GM12878 (cell line): ENCODE measurements at regions not wholly inside any gene's neighbourhood (a gene's known extent, or its start where the extent isn't known, plus 50 kb on each side); places are given as distances from the start of the nearest gene placed in this dataset.
A peak's percentile ranks its signal among the peaks of the same experiment; 100 is the strongest.

Source experiments
- ATAC-seq: fragments of 200-7000 bp; cut with Tn5 transposase; 3 replicates; pipeline ENCODE4 v1.9.1; 2020; ENCODE audit warnings: mild to moderate bottlenecking, moderate library complexity
- BruUV-seq: library from RNA; stranded (reverse); fragments of 400-500 nt; replicated peaks from 2 replicates; lab custom pipeline; 2021; lab: Mats Ljungman, UMichigan
- CTCF ChIA-PET: fragments of 300-600 bp; sonication (Branson Sonifier 250); formaldehyde crosslinking; extraction: SDS; loops from one replicate; lab custom pipeline; 2021; ENCODE audit warnings: inconsistent platforms; lab: Yijun Ruan, JAX
- POLR2A ChIA-PET: fragments of 350-600 bp; formaldehyde crosslinking; extraction: SDS; loops from one replicate; lab custom pipeline; 2021; ENCODE audit warnings: inconsistent platforms; lab: Charles Lee
- RAD21 ChIA-PET: fragments of 300-600 bp; sonication (Branson Sonifier 250); formaldehyde crosslinking; loops from one replicate; lab custom pipeline; 2023; ENCODE audit warnings: antibody characterized with exemption; ENCODE audit not compliant: unreplicated experiment; lab: Charles Lee
- SMC1A ChIA-PET: fragments of 300-600 bp; sonication (Branson Sonifier 250); formaldehyde crosslinking; loops from one replicate; lab custom pipeline; 2023; ENCODE audit not compliant: unreplicated experiment, uncharacterized antibody; lab: Charles Lee
- DNase-seq: peaks from one replicate; pipeline ENCODE4 v3.0.0-alpha.2; 2011; ENCODE audit warnings: low read depth, low spot score
- FAIRE-seq: peaks from 3 replicates; lab custom pipeline; 2011; peaks lifted over from hg19 to GRCh38; lab: Jason Lieb, UNC
- H2AFZ ChIP-seq: 2 replicates; pipeline ENCODE4 v1.6.0; 2011; ENCODE audit warnings: low read depth, low read length, control low read depth; ENCODE audit not compliant: control insufficient read depth
- H3K27ac ChIP-seq: 2 replicates; pipeline ENCODE4 v1.5.1; 2011; ENCODE audit warnings: control low read depth; ENCODE audit not compliant: control insufficient read depth, insufficient read depth
- H3K27me3 ChIP-seq, 2 experiments: replicated peaks in 1 of 2; 2 replicates each; pipeline versions ENCODE4 v1.6.0 to v1.6.1; 2011; ENCODE audit warnings: low read length in 1 of 2; ENCODE audit not compliant: control insufficient read depth in 2 of 2, insufficient read depth in 2 of 2
- H3K36me3 ChIP-seq, 2 experiments: 2 replicates each; pipeline ENCODE4 v1.5.1; 2011; ENCODE audit warnings: low read length in 1 of 2; ENCODE audit not compliant: control insufficient read depth in 2 of 2, insufficient read depth in 2 of 2
- H3K4me1 ChIP-seq: 2 replicates; pipeline ENCODE4 v1.6.1; 2011; ENCODE audit warnings: mild to moderate bottlenecking, low read length, moderate library complexity, mixed read lengths; ENCODE audit not compliant: control insufficient read depth, insufficient read depth
- H3K4me2 ChIP-seq: 2 replicates; pipeline ENCODE4 v1.6.0; 2011; ENCODE audit warnings: control low read depth; ENCODE audit not compliant: control insufficient read depth, insufficient read depth
- H3K4me3 ChIP-seq: fragments of 200-600 bp; sonication (generic); 2 replicates; pipeline ENCODE4 v1.5.1; 2016
- H3K79me2 ChIP-seq: 2 replicates; pipeline ENCODE4 v1.6.0; 2011; ENCODE audit warnings: low read length; ENCODE audit not compliant: control insufficient read depth, insufficient read depth
- H3K9ac ChIP-seq: 2 replicates; pipeline ENCODE4 v1.8.0; 2011; ENCODE audit warnings: low read length, control low read depth, mixed read lengths; ENCODE audit not compliant: control insufficient read depth, insufficient read depth
- H3K9me3 ChIP-seq: replicated peaks from 3 replicates; pipeline ENCODE4 v1.5.1; 2011; ENCODE audit warnings: mild to moderate bottlenecking, low read length; ENCODE audit not compliant: control insufficient read depth, insufficient read depth
- H4K20me1 ChIP-seq: 2 replicates; pipeline ENCODE4 v1.6.0; 2011; ENCODE audit not compliant: control insufficient read depth, insufficient read depth
- BHLHE40 ChIP-seq, 2 experiments: fragments of 450-650 bp in 1 of 2; IDR thresholded peaks; 2 replicates each; pipeline ENCODE4 v1.6.1; 2011 to 2017; ENCODE audit warnings: low read depth in 2 of 2, borderline replicate concordance in 1 of 2, improper control_type of control experiment in 1 of 2, low read length in 1 of 2, mild to moderate bottlenecking in 1 of 2
- CBFB ChIP-seq: IDR thresholded peaks from 2 replicates; pipeline ENCODE4 v1.6.1; 2016; ENCODE audit warnings: antibody characterized with exemption, low read depth
- CEBPB ChIP-seq, 2 experiments: fragments of 150-350 bp in 1 of 2; IDR thresholded peaks; 2 replicates each; pipeline ENCODE4 v1.6.1; 2012 to 2014; ENCODE audit warnings: low read depth in 2 of 2, low read length in 2 of 2, borderline replicate concordance in 1 of 2, inconsistent platforms in 1 of 2
- JUNB ChIP-seq: IDR thresholded peaks from 2 replicates; pipeline ENCODE4 v1.6.1; 2016; ENCODE audit warnings: antibody characterized with exemption, mild to moderate bottlenecking
- POLR2A ChIP-seq: IDR thresholded peaks from 2 replicates; pipeline ENCODE4 v1.6.1; 2011; ENCODE audit warnings: low read depth, mild to moderate bottlenecking, low read length
- REST ChIP-seq: IDR thresholded peaks from 2 replicates; pipeline ENCODE4 v1.6.1; 2012; ENCODE audit warnings: mild to moderate bottlenecking, low read depth, low read length
- USF1 ChIP-seq: IDR thresholded peaks from 2 replicates; pipeline ENCODE4 v1.6.1; 2011; ENCODE audit warnings: borderline replicate concordance, low read depth, mild to moderate bottlenecking, moderate library complexity, mixed read lengths, low read length; ENCODE audit not compliant: insufficient read depth; ENCODE audit errors: extremely low read length
- ZBTB33 ChIP-seq: fragments of 450-650 bp; IDR thresholded peaks from 2 replicates; pipeline ENCODE4 v1.6.1; 2017; ENCODE audit warnings: mild to moderate bottlenecking
- WGBS: methylation state at CpG from one replicate; pipeline ENCODE4 v1.1.6; 2016; ENCODE audit warnings: low lambda C conversion rate; ENCODE audit not compliant: insufficient replicate concordance, insufficient coverage; ENCODE audit errors: missing lambda C conversion rate; 5-methylcytosine and 5-hydroxymethylcytosine counted together
- in situ Hi-C: fragments of 300-500 bp; cut with MboI; formaldehyde crosslinking; loops from 9 replicates; pipeline ENCODE4 v1.14.3; 2018; ENCODE audit warnings: mixed read lengths
- intact Hi-C: fragments of 100-400 bp; cut with micrococcal nuclease; formaldehyde crosslinking; loops from one replicate; pipeline ENCODE4 v1.14.2; 2022; ENCODE audit not compliant: unreplicated experiment

GRCh38 chr12:107369006-107369405, 275.7 kb upstream of the CRY1 start (continued):
- TF ChIP-seq ZBTB33: no peak
- TF ChIP-seq, all 136 proteins: peak for 0

- H3K9me3 ChIP-seq: no peaks in the 10 kb centered on the region
- no peak for ATAC-seq
- no peaks in the 10 kb centered on the region for H3K79me2 ChIP-seq
- 61% methylated on average over 4 of the region's 4 CpGs for WGBS
- H3K4me3 ChIP-seq: no peak overlapping the region
- no peak overlapping the region for H3K4me2 ChIP-seq
- DNase-seq: no peak
- in situ Hi-C loops (no loop called here), intact Hi-C loops (no loop called here)
- CTCF ChIA-PET: no interaction called here
- H3K27ac ChIP-seq: no peak overlapping the region
- no peaks in the 10 kb centered on the region for H3K36me3 ChIP-seq
- no peak overlapping the region for H2AFZ ChIP-seq
- no TSS peak for BruUV-seq
- SMC1A ChIA-PET: no interaction called here
- H3K27me3 ChIP-seq: no peaks in the 10 kb centered on the region
- H4K20me1 ChIP-seq: no peaks in the 10 kb centered on the region
- FAIRE-seq: no peak
- 0 out of 2 replicates have a peak, but pooled peaks cover 3% of the 10 kb centered on the region for H3K4me1 ChIP-seq
- TF ChIP-seq JUNB (0 out of 2 replicates have a peak, but pooled peaks have one; percentile 17), CBFB (no peak)
- RAD21 ChIA-PET: no interaction called here
- no peak overlapping the region for H3K9ac ChIP-seq
- POLR2A ChIA-PET: interaction anchor here (0.6 to 0.7 kb wide), 2 partner anchors 57 to 1012 kb away, joined by 3 to 7 read pairs; no protein-coding TSS in a partner anchor
These were observed 276.3 kb upstream of the CRY1 start for GRCh38 chr12:107369679-107370078.

GRCh38 chr12:107372229-107372658, 278.9 kb upstream of the CRY1 start:
- H2AFZ ChIP-seq: no peak overlapping the region
- no TSS peak for BruUV-seq
- in situ Hi-C loops (no loop called here), intact Hi-C loops (no loop called here)
- ChIA-PET SMC1A (no interaction called here), RAD21 (no interaction called here), CTCF (interaction anchor here (0.6 kb wide), 1 partner anchor 120 kb away, joined by 3 read pairs; no protein-coding TSS in a partner anchor), POLR2A (no interaction called here)
- FAIRE-seq (no peak), DNase-seq (no peak), ATAC-seq (no peak)
- WGBS: 17% methylated on average over 5 of the region's 5 CpGs
- H3K4me1 ChIP-seq: 0 out of 2 replicates have a peak, but pooled peaks cover 3% of the 10 kb centered on the region
- no peak overlapping the region for H3K4me3 ChIP-seq
- H3K79me2 ChIP-seq: no peaks in the 10 kb centered on the region
- no peaks in the 10 kb centered on the region for H3K27me3 ChIP-seq
- no peaks in the 10 kb centered on the region for H3K36me3 ChIP-seq
- no peak overlapping the region for H3K27ac ChIP-seq
- H3K4me2 ChIP-seq: no peak overlapping the region
- H4K20me1 ChIP-seq: no peaks in the 10 kb centered on the region
- H3K9me3 ChIP-seq: no peaks in the 10 kb centered on the region
- H3K9ac ChIP-seq: no peak overlapping the region
- no peak for TF ChIP-seq POLR2A
- no peak for TF ChIP-seq BHLHE40 (IDR thresholded peaks at IDR 0.05; ENCODE audit: borderline replicate concordance in 1 of 2, low read depth in 2 of 2, low read length in 1 of 2)
- no peak for TF ChIP-seq CEBPB (IDR thresholded peaks at IDR 0.05; ENCODE audit: borderline replicate concordance in 1 of 2, low read depth in 2 of 2, low read length in 2 of 2)
- TF ChIP-seq REST: no peak
- TF ChIP-seq USF1: no peak
